K562 (cell line): ENCODE measurements at regions not wholly inside any gene's neighbourhood (a gene's known extent, or its start where the extent isn't known, plus 50 kb on each side); places are given as distances from the start of the nearest gene placed in this dataset.

Experiments used
- ATAC-seq: fragments of 200-7000 bp; cut with Tn5 transposase; 3 replicates; pipeline ENCODE4 v1.9.1; 2020; ENCODE audit warnings: moderate library complexity
- BruUV-seq: library from RNA; stranded (reverse); fragments of 400-500 nt; replicated peaks from 2 replicates; lab custom pipeline; 2021; lab: Mats Ljungman, UMichigan
- CTCF ChIA-PET: fragments of 300-600 bp; formaldehyde crosslinking; extraction: SDS; loops from one replicate; lab custom pipeline; 2021; ENCODE audit warnings: low intra/inter-chr PET ratio; lab: Yijun Ruan, JAX
- POLR2A ChIA-PET: fragments of 300-600, 350-650 bp; sonication (Branson Sonifier 250); formaldehyde crosslinking; extraction: SDS; loops from one replicate; lab custom pipeline; 2021; ENCODE audit warnings: antibody characterized with exemption, inconsistent platforms; lab: Yijun Ruan, JAX
- DNase-seq, 4 experiments: peaks; one replicate each; pipeline versions ENCODE4 v3.0.0 to v3.0.0-alpha.2; 2011 to 2018; ENCODE audit warnings: low spot score in 3 of 4, mixed read lengths in 3 of 4; ENCODE audit errors: extremely low read depth in 1 of 4
- FAIRE-seq: peaks from 2 replicates; lab custom pipeline; 2011; peaks lifted over from hg19 to GRCh38; lab: Jason Lieb, UNC
- H2AFZ ChIP-seq: 2 replicates; pipeline ENCODE4 v1.6.0; 2011; ENCODE audit warnings: low read depth, low read length, control low read depth, inconsistent platforms
- H3K27ac ChIP-seq: fragments of 200-600 bp; 3 replicates; pipeline ENCODE4 v1.8.0; 2011; ENCODE audit warnings: low read depth, mild to moderate bottlenecking, control low read depth, inconsistent platforms, low read length, moderate library complexity, mixed read lengths; ENCODE audit errors: extremely low read depth
- H3K27me3 ChIP-seq, 2 experiments: fragments of 300-600 bp in 1 of 2; 2 replicates in 1 of 2; 3 replicates in 1 of 2; pipeline versions ENCODE4 v1.6.0 to v1.8.0; 2011; ENCODE audit warnings: inconsistent platforms in 2 of 2, low read length in 2 of 2, mild to moderate bottlenecking in 1 of 2, mixed read lengths in 1 of 2, moderate library complexity in 1 of 2; ENCODE audit not compliant: control insufficient read depth in 2 of 2, insufficient read depth in 2 of 2
- H3K36me3 ChIP-seq: fragments of 300-600 bp; 3 replicates; pipeline ENCODE4 v1.8.0; 2011; ENCODE audit warnings: mild to moderate bottlenecking, low read length, inconsistent platforms; ENCODE audit not compliant: control insufficient read depth, insufficient read depth
- H3K4me1 ChIP-seq, 2 experiments: fragments of 200-600 bp in 1 of 2; replicated peaks in 1 of 2; 2 replicates in 1 of 2; 3 replicates in 1 of 2; pipeline versions ENCODE4 v1.5.1 to v1.8.0; 2011; ENCODE audit warnings: inconsistent platforms in 2 of 2, low read length in 2 of 2, mild to moderate bottlenecking in 1 of 2, mixed read lengths in 1 of 2, moderate library complexity in 1 of 2; ENCODE audit not compliant: control insufficient read depth in 2 of 2, insufficient read depth in 2 of 2
- H3K4me2 ChIP-seq: 2 replicates; pipeline ENCODE4 v1.6.1; 2011; ENCODE audit warnings: low read length, control low read depth, inconsistent platforms, mixed read lengths; ENCODE audit not compliant: insufficient read depth
- H3K4me3 ChIP-seq: fragments of 200-600 bp; sonication (generic), shearing (Covaris generic); 2 replicates; pipeline ENCODE4 v1.5.1; 2016; ENCODE audit warnings: control low read depth, inconsistent platforms
- H3K79me2 ChIP-seq: fragments of 200-600 bp; 3 replicates; pipeline ENCODE4 v1.8.0; 2011; ENCODE audit warnings: low read length, inconsistent platforms; ENCODE audit not compliant: control insufficient read depth, insufficient read depth
- H3K9ac ChIP-seq, 2 experiments: 2 replicates each; pipeline versions ENCODE4 v1.6.0 to v1.6.1; 2011; ENCODE audit warnings: low read depth in 2 of 2, low read length in 2 of 2, control low read depth in 1 of 2, inconsistent platforms in 1 of 2, mild to moderate bottlenecking in 1 of 2, mixed read lengths in 1 of 2; ENCODE audit not compliant: insufficient read depth in 1 of 2
- H3K9me1 ChIP-seq: one replicate; pipeline ENCODE4 v1.6.0; 2011; ENCODE audit warnings: inconsistent platforms, mild to moderate bottlenecking, low read length, moderate library complexity; ENCODE audit not compliant: control insufficient read depth, insufficient read depth
- H3K9me3 ChIP-seq: replicated peaks from 2 replicates; pipeline ENCODE4 v1.5.1; 2011; ENCODE audit warnings: low read depth, low read length, inconsistent platforms; ENCODE audit not compliant: control insufficient read depth, insufficient read depth
- H4K20me1 ChIP-seq: replicated peaks from 2 replicates; pipeline ENCODE4 v1.6.1; 2011; ENCODE audit warnings: low read length, inconsistent platforms, mixed read lengths; ENCODE audit not compliant: control insufficient read depth, insufficient read depth
- ASH1L ChIP-seq: fragments of 450-650 bp; IDR thresholded peaks from 2 replicates; pipeline ENCODE4 v1.6.1; 2018; ENCODE audit warnings: borderline replicate concordance, mild to moderate bottlenecking, low read depth; ENCODE audit not compliant: partially characterized antibody
- BCOR ChIP-seq: fragments of 450-650 bp; IDR thresholded peaks from 2 replicates; pipeline ENCODE4 v1.6.1; 2016
- ETV1 ChIP-seq: fragments of 450-650 bp; conservative IDR thresholded peaks from 2 replicates; pipeline ENCODE4 v1.6.1; 2016; ENCODE audit warnings: missing genetic modification characterization, control low read depth, low read depth, missing compliant biosample characterization
- ETV6 ChIP-seq, 3 experiments: fragments of 150-350 bp in 1 of 3; sonication (generic) in 1 of 3; formaldehyde crosslinking in 1 of 3; IDR thresholded peaks; 2 replicates each; pipeline versions ENCODE4 v1.6.1 to v1.8.0; 2014 to 2022; ENCODE audit warnings: borderline replicate concordance in 2 of 3, low read depth in 2 of 3, antibody characterized with exemption in 1 of 3, low read length in 1 of 3, mild to moderate bottlenecking in 1 of 3, missing genetic modification reagents in 1 of 3
- KDM1A ChIP-seq, 2 experiments: fragments of 450-650 bp; IDR thresholded peaks; 2 replicates each; pipeline ENCODE4 v1.6.1; 2016; ENCODE audit warnings: mild to moderate bottlenecking in 2 of 2
- KLF1 ChIP-seq: fragments of 450-650 bp; IDR thresholded peaks from 2 replicates; pipeline ENCODE4 v1.6.1; 2016; ENCODE audit warnings: missing genetic modification characterization, missing compliant biosample characterization
- NR1H2 ChIP-seq: sonication (generic); formaldehyde crosslinking; IDR thresholded peaks from 2 replicates; pipeline ENCODE4 v1.4.0; 2020; ENCODE audit warnings: mild to moderate bottlenecking, missing genetic modification reagents
- SETDB1 ChIP-seq: IDR thresholded peaks from one replicate; pipeline ENCODE4 v1.6.1; 2012; ENCODE audit warnings: low read length, control low read depth, inconsistent platforms
- SMAD3 ChIP-seq: fragments of 450-650 bp; formaldehyde crosslinking; conservative IDR thresholded peaks from 2 replicates; pipeline ENCODE4 v1.4.0; 2020; ENCODE audit warnings: mild to moderate bottlenecking
- SMARCA5 ChIP-seq: fragments of 450-650 bp; IDR thresholded peaks from 2 replicates; pipeline ENCODE4 v1.6.1; 2016
- ZBTB7A ChIP-seq: IDR thresholded peaks from 2 replicates; pipeline ENCODE4 v1.6.1; 2011; ENCODE audit warnings: low read depth, mild to moderate bottlenecking, low read length, moderate library complexity, borderline replicate concordance; ENCODE audit not compliant: control insufficient read depth
- ZFP36 ChIP-seq: fragments of 150-350 bp; IDR thresholded peaks from 2 replicates; pipeline ENCODE4 v1.6.1; 2018; ENCODE audit warnings: low read length, low read depth; ENCODE audit not compliant: partially characterized antibody
- ZNF175 ChIP-seq: fragments of 200-800 bp; sonication (Bioruptor generic); IDR thresholded peaks from 2 replicates; pipeline ENCODE4 v1.6.1; 2016; ENCODE audit warnings: low read depth, mild to moderate bottlenecking, missing genetic modification characterization, missing compliant biosample characterization
- ZNF212 ChIP-seq: fragments of 450-650 bp; formaldehyde crosslinking; IDR thresholded peaks from 2 replicates; pipeline ENCODE4 v1.4.0; 2020; ENCODE audit warnings: mild to moderate bottlenecking
- ZNF354B ChIP-seq: fragments of 250-450 bp; sonication (Bioruptor Pico); IDR thresholded peaks from 2 replicates; pipeline ENCODE4 v1.4.0; 2020
- ZNF384 ChIP-seq: IDR thresholded peaks from 2 replicates; pipeline ENCODE4 v1.6.1; 2012; ENCODE audit warnings: low read depth, low read length, improper control_type of control experiment
- ZNF436 ChIP-seq: fragments of 250-450, 450-650 bp; sonication (Bioruptor Pico); formaldehyde crosslinking; IDR thresholded peaks from 2 replicates; pipeline ENCODE4 v1.7.0; 2020; ENCODE audit warnings: mild to moderate bottlenecking
- WGBS: fragments of 100-300 bp; shearing (Covaris generic); methylation state at CpG from one replicate; pipeline ENCODE4 v1.1.6; 2016; ENCODE audit warnings: low coverage, mixed read lengths; ENCODE audit not compliant: insufficient coverage; ENCODE audit errors: missing lambda C conversion rate; 5-methylcytosine and 5-hydroxymethylcytosine counted together
- in situ Hi-C: fragments of 300-500 bp; cut with MboI; formaldehyde crosslinking; loops from 4 replicates; pipeline ENCODE4 v1.15.0; 2018; ENCODE audit warnings: inconsistent platforms, mixed read lengths
- intact Hi-C: fragments of 100-400 bp; cut with micrococcal nuclease; formaldehyde crosslinking; loops from 2 replicates; pipeline ENCODE4 v1.14.2; 2022
- TF ChIP-seq, protein P1 (sequence below): sonication (generic); formaldehyde crosslinking; IDR thresholded peaks from 2 replicates; pipeline ENCODE4 v1.8.0; 2023; ENCODE audit warnings: mild to moderate bottlenecking, missing genetic modification reagents
- TF ChIP-seq, protein P2 (sequence below): sonication (generic); formaldehyde crosslinking; IDR thresholded peaks from 2 replicates; pipeline ENCODE4 v1.8.0; 2022; ENCODE audit warnings: missing genetic modification reagents, mild to moderate bottlenecking, moderate library complexity, borderline replicate concordance

DNA sequence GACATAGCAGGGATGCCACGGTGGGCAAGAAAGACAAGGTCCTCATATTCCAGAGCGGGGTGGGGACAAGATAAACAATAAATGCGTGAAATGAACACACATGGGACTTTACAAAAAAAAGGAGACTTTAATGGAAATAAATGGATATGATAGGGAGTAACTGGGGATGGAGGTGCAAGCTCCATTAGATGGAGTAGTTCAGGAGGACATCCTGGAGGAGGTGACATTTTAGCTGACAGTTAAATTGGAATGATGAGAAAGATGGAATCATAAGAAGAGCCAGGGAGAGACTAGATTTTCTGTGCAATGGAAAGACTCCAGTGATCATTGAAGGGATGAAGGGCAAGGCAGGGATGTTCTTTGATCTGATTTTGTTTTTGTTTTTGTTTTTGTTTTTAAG lies 83.6 kb upstream of the MYL10 start:
- Histone ChIP-seq H3K4me1 (peaks cover 0 to under 1% of the 10 kb centered on the region in 2 experiments; a peak in 2 of 5 replicates), H3K9me1 (no peaks in the 10 kb centered on the region), H2AFZ (no peak overlapping the region), H3K27ac (no peak overlapping the region), H3K27me3 (peaks cover 25 to 41% of the 10 kb centered on the region in 2 experiments), H4K20me1 (0 out of 2 replicates have a peak, but pooled peaks cover 3% of the 10 kb centered on the region), H3K4me2 (no peak overlapping the region), H3K9ac (no peak overlapping the region), H3K9me3 (no peaks in the 10 kb centered on the region), H3K4me3 (no peak overlapping the region), H3K79me2 (no peaks in the 10 kb centered on the region), H3K36me3 (no peaks in the 10 kb centered on the region)
- 2% methylated on average over 3 of the region's 3 CpGs for WGBS
- ATAC-seq, result no peak
- TF ChIP-seq SMARCA5 (peak; percentile 72), BCOR (peak; percentile 85), ZNF436 (peak; percentile 51; the same call in 1 of the 2 replicates), KDM1A (IDR thresholded peaks at IDR 0.05) (peak; percentile 26 to 30; a peak in 1 of 4 replicates), ETV6 (IDR thresholded peaks at IDR 0.05; ENCODE audit: borderline replicate concordance in 1 of 2, low read depth in 2 of 2, low read length in 1 of 2) (no peak), ETV6 (CRISPR knock-in tag; IDR thresholded peaks at IDR 0.05; ENCODE audit: borderline replicate concordance) (no peak), ASH1L (no peak), ZNF212 (no peak), ZFP36 (peak; percentile 98), ZNF354B (CRISPR knock-in tag) (no peak), KLF1 (no peak), ZBTB7A (no peak), ETV1 (tag) (no peak), ZNF384 (no peak), ZNF175 (CRISPR knock-in tag) (no peak), NR1H2 (CRISPR knock-in tag) (no peak), SMAD3 (CRISPR knock-in tag) (no peak), SETDB1 (no peak)
- TF ChIP-seq, protein P1, sequence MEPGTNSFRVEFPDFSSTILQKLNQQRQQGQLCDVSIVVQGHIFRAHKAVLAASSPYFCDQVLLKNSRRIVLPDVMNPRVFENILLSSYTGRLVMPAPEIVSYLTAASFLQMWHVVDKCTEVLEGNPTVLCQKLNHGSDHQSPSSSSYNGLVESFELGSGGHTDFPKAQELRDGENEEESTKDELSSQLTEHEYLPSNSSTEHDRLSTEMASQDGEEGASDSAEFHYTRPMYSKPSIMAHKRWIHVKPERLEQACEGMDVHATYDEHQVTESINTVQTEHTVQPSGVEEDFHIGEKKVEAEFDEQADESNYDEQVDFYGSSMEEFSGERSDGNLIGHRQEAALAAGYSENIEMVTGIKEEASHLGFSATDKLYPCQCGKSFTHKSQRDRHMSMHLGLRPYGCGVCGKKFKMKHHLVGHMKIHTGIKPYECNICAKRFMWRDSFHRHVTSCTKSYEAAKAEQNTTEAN (CRISPR knock-in tag), result no peak
- TF ChIP-seq, protein P2, sequence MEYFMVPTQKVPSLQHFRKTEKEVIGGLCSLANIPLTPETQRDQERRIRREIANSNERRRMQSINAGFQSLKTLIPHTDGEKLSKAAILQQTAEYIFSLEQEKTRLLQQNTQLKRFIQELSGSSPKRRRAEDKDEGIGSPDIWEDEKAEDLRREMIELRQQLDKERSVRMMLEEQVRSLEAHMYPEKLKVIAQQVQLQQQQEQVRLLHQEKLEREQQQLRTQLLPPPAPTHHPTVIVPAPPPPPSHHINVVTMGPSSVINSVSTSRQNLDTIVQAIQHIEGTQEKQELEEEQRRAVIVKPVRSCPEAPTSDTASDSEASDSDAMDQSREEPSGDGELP, result no peak
- in situ Hi-C loops, result no loop called here
- DNase-seq, result no peak
- BruUV-seq, result no TSS peak
- FAIRE-seq, result no peak
- POLR2A ChIA-PET, result interaction anchor here (0.6 kb wide), 1 partner anchor 170 kb away, joined by 3 read pairs; no protein-coding TSS in a partner anchor
- CTCF ChIA-PET, result interaction anchor here (0.6 kb wide), 1 partner anchor 91 kb away, joined by 4 read pairs; no protein-coding TSS in a partner anchor
- intact Hi-C loops, result no loop called here
